K562 (cell line): ENCODE measurements at regions not wholly inside any gene's neighbourhood (a gene's known extent, or its start where the extent isn't known, plus 50 kb on each side); places are given as distances from the start of the nearest gene placed in this dataset.
A peak's percentile ranks its signal among the peaks of the same experiment; 100 is the strongest.

ENCODE experiments used
- ATAC-seq: fragments of 200-7000 bp; cut with Tn5 transposase; 3 replicates; pipeline ENCODE4 v1.9.1; 2020; ENCODE audit warnings: moderate library complexity
- BruUV-seq: library from RNA; stranded (reverse); fragments of 400-500 nt; replicated peaks from 2 replicates; lab custom pipeline; 2021; lab: Mats Ljungman, UMichigan
- CTCF ChIA-PET: fragments of 300-600 bp; formaldehyde crosslinking; extraction: SDS; loops from one replicate; lab custom pipeline; 2021; ENCODE audit warnings: low intra/inter-chr PET ratio; lab: Yijun Ruan, JAX
- POLR2A ChIA-PET: fragments of 300-600, 350-650 bp; sonication (Branson Sonifier 250); formaldehyde crosslinking; extraction: SDS; loops from one replicate; lab custom pipeline; 2021; ENCODE audit warnings: antibody characterized with exemption, inconsistent platforms; lab: Yijun Ruan, JAX
- DNase-seq, 4 experiments: peaks; one replicate each; pipeline versions ENCODE4 v3.0.0 to v3.0.0-alpha.2; 2011 to 2018; ENCODE audit warnings: low spot score in 3 of 4, mixed read lengths in 3 of 4; ENCODE audit errors: extremely low read depth in 1 of 4
- FAIRE-seq: peaks from 2 replicates; lab custom pipeline; 2011; peaks lifted over from hg19 to GRCh38; lab: Jason Lieb, UNC
- H2AFZ ChIP-seq: 2 replicates; pipeline ENCODE4 v1.6.0; 2011; ENCODE audit warnings: low read depth, low read length, control low read depth, inconsistent platforms
- H3K27ac ChIP-seq: fragments of 200-600 bp; 3 replicates; pipeline ENCODE4 v1.8.0; 2011; ENCODE audit warnings: low read depth, mild to moderate bottlenecking, control low read depth, inconsistent platforms, low read length, moderate library complexity, mixed read lengths; ENCODE audit errors: extremely low read depth
- H3K27me3 ChIP-seq, 2 experiments: fragments of 300-600 bp in 1 of 2; 2 replicates in 1 of 2; 3 replicates in 1 of 2; pipeline versions ENCODE4 v1.6.0 to v1.8.0; 2011; ENCODE audit warnings: inconsistent platforms in 2 of 2, low read length in 2 of 2, mild to moderate bottlenecking in 1 of 2, mixed read lengths in 1 of 2, moderate library complexity in 1 of 2; ENCODE audit not compliant: control insufficient read depth in 2 of 2, insufficient read depth in 2 of 2
- H3K36me3 ChIP-seq: fragments of 300-600 bp; 3 replicates; pipeline ENCODE4 v1.8.0; 2011; ENCODE audit warnings: mild to moderate bottlenecking, low read length, inconsistent platforms; ENCODE audit not compliant: control insufficient read depth, insufficient read depth
- H3K4me1 ChIP-seq, 2 experiments: fragments of 200-600 bp in 1 of 2; replicated peaks in 1 of 2; 2 replicates in 1 of 2; 3 replicates in 1 of 2; pipeline versions ENCODE4 v1.5.1 to v1.8.0; 2011; ENCODE audit warnings: inconsistent platforms in 2 of 2, low read length in 2 of 2, mild to moderate bottlenecking in 1 of 2, mixed read lengths in 1 of 2, moderate library complexity in 1 of 2; ENCODE audit not compliant: control insufficient read depth in 2 of 2, insufficient read depth in 2 of 2
- H3K4me2 ChIP-seq: 2 replicates; pipeline ENCODE4 v1.6.1; 2011; ENCODE audit warnings: low read length, control low read depth, inconsistent platforms, mixed read lengths; ENCODE audit not compliant: insufficient read depth
- H3K4me3 ChIP-seq: fragments of 200-600 bp; sonication (generic), shearing (Covaris generic); 2 replicates; pipeline ENCODE4 v1.5.1; 2016; ENCODE audit warnings: control low read depth, inconsistent platforms
- H3K79me2 ChIP-seq: fragments of 200-600 bp; 3 replicates; pipeline ENCODE4 v1.8.0; 2011; ENCODE audit warnings: low read length, inconsistent platforms; ENCODE audit not compliant: control insufficient read depth, insufficient read depth
- H3K9ac ChIP-seq, 2 experiments: 2 replicates each; pipeline versions ENCODE4 v1.6.0 to v1.6.1; 2011; ENCODE audit warnings: low read depth in 2 of 2, low read length in 2 of 2, control low read depth in 1 of 2, inconsistent platforms in 1 of 2, mild to moderate bottlenecking in 1 of 2, mixed read lengths in 1 of 2; ENCODE audit not compliant: insufficient read depth in 1 of 2
- H3K9me1 ChIP-seq: one replicate; pipeline ENCODE4 v1.6.0; 2011; ENCODE audit warnings: inconsistent platforms, mild to moderate bottlenecking, low read length, moderate library complexity; ENCODE audit not compliant: control insufficient read depth, insufficient read depth
- H3K9me3 ChIP-seq: replicated peaks from 2 replicates; pipeline ENCODE4 v1.5.1; 2011; ENCODE audit warnings: low read depth, low read length, inconsistent platforms; ENCODE audit not compliant: control insufficient read depth, insufficient read depth
- H4K20me1 ChIP-seq: replicated peaks from 2 replicates; pipeline ENCODE4 v1.6.1; 2011; ENCODE audit warnings: low read length, inconsistent platforms, mixed read lengths; ENCODE audit not compliant: control insufficient read depth, insufficient read depth
- CBFA2T3 ChIP-seq: fragments of 450-650 bp; IDR thresholded peaks from 2 replicates; pipeline ENCODE4 v1.6.1; 2017
- JUND ChIP-seq, 2 experiments: IDR thresholded peaks; 2 replicates in 1 of 2; 3 replicates in 1 of 2; pipeline ENCODE4 v1.6.1; 2011; ENCODE audit warnings: borderline replicate concordance in 2 of 2, low read depth in 2 of 2, low read length in 2 of 2, improper control_type of control experiment in 1 of 2, missing biosample characterization in 1 of 2, missing genetic modification characterization in 1 of 2, missing genetic modification reagents in 1 of 2
- KDM4B ChIP-seq, 2 experiments: fragments of 450-650 bp in 1 of 2; sonication (generic) in 1 of 2; IDR thresholded peaks; 2 replicates each; pipeline ENCODE4 v1.6.1; 2016 to 2017; ENCODE audit warnings: borderline replicate concordance in 2 of 2, antibody characterized with exemption in 1 of 2, low read depth in 1 of 2, mild to moderate bottlenecking in 1 of 2
- NFE2 ChIP-seq: IDR thresholded peaks from 2 replicates; pipeline ENCODE4 v1.6.1; 2014; ENCODE audit warnings: antibody characterized with exemption, low read depth
- ZNF24 ChIP-seq: fragments of 450-650 bp; IDR thresholded peaks from 2 replicates; pipeline ENCODE4 v1.6.1; 2016
- WGBS: fragments of 100-300 bp; shearing (Covaris generic); methylation state at CpG from one replicate; pipeline ENCODE4 v1.1.6; 2016; ENCODE audit warnings: low coverage, mixed read lengths; ENCODE audit not compliant: insufficient coverage; ENCODE audit errors: missing lambda C conversion rate; 5-methylcytosine and 5-hydroxymethylcytosine counted together
- in situ Hi-C: fragments of 300-500 bp; cut with MboI; formaldehyde crosslinking; loops from 4 replicates; pipeline ENCODE4 v1.15.0; 2018; ENCODE audit warnings: inconsistent platforms, mixed read lengths
- intact Hi-C: fragments of 100-400 bp; cut with micrococcal nuclease; formaldehyde crosslinking; loops from 2 replicates; pipeline ENCODE4 v1.14.2; 2022

GRCh38 chr2:145137901-145138300 lies 618.0 kb upstream of the ZEB2 start:
- H3K9ac ChIP-seq = no peak overlapping the region
- H3K9me3 ChIP-seq = no peaks in the 10 kb centered on the region
- no peak overlapping the region for H3K4me2 ChIP-seq
- H3K36me3 ChIP-seq = no peaks in the 10 kb centered on the region
- H3K4me3 ChIP-seq = no peak overlapping the region
- no peak overlapping the region for H3K27ac ChIP-seq
- no peaks in the 10 kb centered on the region for H4K20me1 ChIP-seq
- no peaks in the 10 kb centered on the region for H3K4me1 ChIP-seq
- ChIA-PET POLR2A (no interaction called here), CTCF (no interaction called here)
- DNase-seq = no peak
- FAIRE-seq = no peak
- H2AFZ ChIP-seq = no peak overlapping the region
- ATAC-seq = no peak
- H3K79me2 ChIP-seq = no peaks in the 10 kb centered on the region
- intact Hi-C loops = no loop called here
- no peak for TF ChIP-seq ZNF24
- 0 out of 2 replicates have a peak, but pooled peaks have one; percentile 10 for TF ChIP-seq CBFA2T3
- TF ChIP-seq, all 486 proteins: peak for 1
- no TSS peak for BruUV-seq
- Histone ChIP-seq H3K27me3 (no peaks in the 10 kb centered on the region), H3K9me1 (no peaks in the 10 kb centered on the region)
- 50% methylated on average over 1 of the region's 1 CpG for WGBS
- in situ Hi-C loops = no loop called here

GRCh38 chr2:145137211-145137610 lies 617.3 kb upstream of the ZEB2 start:
- Histone ChIP-seq H4K20me1 (no peaks in the 10 kb centered on the region), H3K4me1 (no peaks in the 10 kb centered on the region), H3K27me3 (no peaks in the 10 kb centered on the region), H3K9me1 (no peaks in the 10 kb centered on the region), H3K9ac (no peak overlapping the region), H3K79me2 (no peaks in the 10 kb centered on the region), H3K4me3 (no peak overlapping the region), H3K36me3 (no peaks in the 10 kb centered on the region), H3K27ac (no peak overlapping the region), H3K4me2 (no peak overlapping the region), H3K9me3 (no peaks in the 10 kb centered on the region), H2AFZ (no peak overlapping the region)
- no TSS peak for BruUV-seq
- no peak for DNase-seq
- POLR2A ChIA-PET = no interaction called here
- ATAC-seq = no peak
- CTCF ChIA-PET = no interaction called here
- in situ Hi-C loops = no loop called here
- intact Hi-C loops = no loop called here
- FAIRE-seq = no peak
- WGBS = 45% methylated on average over 4 of the region's 4 CpGs
- TF ChIP-seq KDM4B (IDR thresholded peaks at IDR 0.05; ENCODE audit: borderline replicate concordance in 2 of 2, low read depth in 1 of 2) (no peak), JUND (IDR thresholded peaks at IDR 0.05; ENCODE audit: borderline replicate concordance, low read depth, low read length) (no peak), JUND (tag; IDR thresholded peaks at IDR 0.05; ENCODE audit: borderline replicate concordance, low read depth, low read length) (0 out of 3 replicates have a peak, but pooled peaks have one; percentile 20), NFE2 (peak; percentile 46; the same call in 1 of the 2 replicates)
